OCI-LY3 (cell line): ENCODE measurements at regions not wholly inside any gene's neighbourhood (a gene's known extent, or its start where the extent isn't known, plus 50 kb on each side); places are given as distances from the start of the nearest gene placed in this dataset.

Experiments
- H2AFZ ChIP-seq: fragments of 200-600, 300-600 bp; shearing (Covaris generic); 2 replicates; pipeline ENCODE4 v1.6.0; 2014; ENCODE audit warnings: antibody characterized with exemption, low read depth, low read length
- H3K27ac ChIP-seq: fragments of 200-600, 300-600 bp; sonication (generic); 2 replicates; pipeline ENCODE4 v1.5.1; 2014; ENCODE audit warnings: mild to moderate bottlenecking, low read length, moderate library complexity, mixed read lengths
- H3K27me3 ChIP-seq: fragments of 200-600, 300-600 bp; sonication (generic); 2 replicates; pipeline ENCODE4 v1.6.1; 2014; ENCODE audit warnings: low read depth, low read length, mixed read lengths
- H3K36me3 ChIP-seq: fragments of 200-600, 300-600 bp; sonication (generic); replicated peaks from 2 replicates; pipeline ENCODE3; 2014; ENCODE audit warnings: low read depth, low read length, mixed read lengths
- H3K4me1 ChIP-seq: fragments of 300-600, 200-600 bp; sonication (generic); 2 replicates; pipeline ENCODE4 v1.6.1; 2014; ENCODE audit warnings: low read length, mixed read lengths
- H3K4me2 ChIP-seq: fragments of 200-600, 300-600 bp; sonication (generic); 2 replicates; pipeline ENCODE4 v1.6.1; 2014; ENCODE audit warnings: low read length, mixed read lengths
- H3K4me3 ChIP-seq: fragments of 300-600, 200-600 bp; sonication (generic); 2 replicates; pipeline ENCODE4 v1.5.1; 2014; ENCODE audit warnings: antibody characterized with exemption, mild to moderate bottlenecking, low read length, moderate library complexity
- H3K79me2 ChIP-seq: fragments of 300-600, 200-600 bp; shearing (Covaris generic); 2 replicates; pipeline ENCODE4 v1.6.1; 2014; ENCODE audit warnings: mild to moderate bottlenecking, low read length, mixed read lengths
- H3K9ac ChIP-seq: fragments of 300-600, 200-600 bp; shearing (Covaris generic); 2 replicates; pipeline ENCODE4 v1.6.0; 2014; ENCODE audit warnings: mild to moderate bottlenecking, low read length, moderate library complexity
- H3K9me3 ChIP-seq: fragments of 200-600, 300-600 bp; shearing (Covaris generic); 2 replicates; pipeline ENCODE4 v1.6.1; 2014; ENCODE audit warnings: low read length, mixed read lengths; ENCODE audit not compliant: insufficient read depth
- H4K20me1 ChIP-seq: fragments of 200-600, 300-600 bp; sonication (generic); 2 replicates; pipeline ENCODE4 v1.6.1; 2016; ENCODE audit warnings: low read length, mixed read lengths; ENCODE audit not compliant: insufficient read depth
- EZH2phosphoT487 ChIP-seq: fragments of 200-600 bp; shearing (Covaris generic); IDR thresholded peaks from 2 replicates; pipeline ENCODE4 v1.6.1; 2018; ENCODE audit warnings: antibody characterized with exemption, mixed run types, low read depth
- TF ChIP-seq, protein P1 (sequence below): fragments of 200-600, 300-600 bp; sonication (generic); IDR thresholded peaks from 2 replicates; pipeline ENCODE4 v1.5.1; 2014; ENCODE audit warnings: antibody characterized with exemption, low read length, low read depth

DNA sequence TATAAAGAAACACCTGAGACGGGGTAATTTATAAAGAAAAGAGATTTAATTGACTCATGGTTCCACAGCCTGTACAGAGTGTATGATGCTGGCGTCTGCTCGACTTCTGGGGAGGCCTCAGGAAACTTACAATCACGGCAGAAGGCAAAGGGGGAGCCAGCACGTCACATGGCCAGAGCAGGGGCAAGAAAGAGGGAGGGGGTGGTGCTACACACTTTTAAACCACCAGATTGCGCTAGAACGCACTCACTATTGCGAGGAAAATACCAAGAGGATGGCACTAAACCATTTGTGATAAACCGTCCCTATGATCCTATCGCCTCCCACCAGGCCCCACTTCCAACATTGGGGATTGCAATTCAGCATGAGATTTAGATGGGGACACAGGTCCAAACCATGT, 79.7 kb upstream of the CARD18 start:
- Histone ChIP-seq H3K79me2 (no peaks in the 10 kb centered on the region), H3K4me1 (peaks cover 12% of the 10 kb centered on the region), H3K36me3 (no peaks in the 10 kb centered on the region), H2AFZ (no peak overlapping the region), H3K27me3 (no peaks in the 10 kb centered on the region), H3K27ac (no peak overlapping the region), H3K4me2 (no peak overlapping the region), H3K9me3 (no peaks in the 10 kb centered on the region), H3K9ac (no peak overlapping the region), H4K20me1 (no peaks in the 10 kb centered on the region), H3K4me3 (no peak overlapping the region)
- TF ChIP-seq, protein P1, sequence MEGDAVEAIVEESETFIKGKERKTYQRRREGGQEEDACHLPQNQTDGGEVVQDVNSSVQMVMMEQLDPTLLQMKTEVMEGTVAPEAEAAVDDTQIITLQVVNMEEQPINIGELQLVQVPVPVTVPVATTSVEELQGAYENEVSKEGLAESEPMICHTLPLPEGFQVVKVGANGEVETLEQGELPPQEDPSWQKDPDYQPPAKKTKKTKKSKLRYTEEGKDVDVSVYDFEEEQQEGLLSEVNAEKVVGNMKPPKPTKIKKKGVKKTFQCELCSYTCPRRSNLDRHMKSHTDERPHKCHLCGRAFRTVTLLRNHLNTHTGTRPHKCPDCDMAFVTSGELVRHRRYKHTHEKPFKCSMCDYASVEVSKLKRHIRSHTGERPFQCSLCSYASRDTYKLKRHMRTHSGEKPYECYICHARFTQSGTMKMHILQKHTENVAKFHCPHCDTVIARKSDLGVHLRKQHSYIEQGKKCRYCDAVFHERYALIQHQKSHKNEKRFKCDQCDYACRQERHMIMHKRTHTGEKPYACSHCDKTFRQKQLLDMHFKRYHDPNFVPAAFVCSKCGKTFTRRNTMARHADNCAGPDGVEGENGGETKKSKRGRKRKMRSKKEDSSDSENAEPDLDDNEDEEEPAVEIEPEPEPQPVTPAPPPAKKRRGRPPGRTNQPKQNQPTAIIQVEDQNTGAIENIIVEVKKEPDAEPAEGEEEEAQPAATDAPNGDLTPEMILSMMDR = no peak
- TF ChIP-seq EZH2phosphoT487 = no peak

GRCh38 chr11:105215528-105215927, 76.0 kb upstream of the CARD18 start:
- no peak overlapping the region for H3K4me2 ChIP-seq
- H3K4me3 ChIP-seq = no peak overlapping the region
- no peak overlapping the region for H3K27ac ChIP-seq
- H3K36me3 ChIP-seq = no peaks in the 10 kb centered on the region
- no peaks in the 10 kb centered on the region for H3K79me2 ChIP-seq
- H2AFZ ChIP-seq = no peak overlapping the region
- H3K9ac ChIP-seq = no peak overlapping the region
- H3K27me3 ChIP-seq = no peaks in the 10 kb centered on the region
- peaks cover 9% of the 10 kb centered on the region for H3K4me1 ChIP-seq
- TF ChIP-seq EZH2phosphoT487 = no peak
- TF ChIP-seq, protein P1 = no peak
- no peaks in the 10 kb centered on the region for H4K20me1 ChIP-seq
- H3K9me3 ChIP-seq = no peaks in the 10 kb centered on the region

DNA sequence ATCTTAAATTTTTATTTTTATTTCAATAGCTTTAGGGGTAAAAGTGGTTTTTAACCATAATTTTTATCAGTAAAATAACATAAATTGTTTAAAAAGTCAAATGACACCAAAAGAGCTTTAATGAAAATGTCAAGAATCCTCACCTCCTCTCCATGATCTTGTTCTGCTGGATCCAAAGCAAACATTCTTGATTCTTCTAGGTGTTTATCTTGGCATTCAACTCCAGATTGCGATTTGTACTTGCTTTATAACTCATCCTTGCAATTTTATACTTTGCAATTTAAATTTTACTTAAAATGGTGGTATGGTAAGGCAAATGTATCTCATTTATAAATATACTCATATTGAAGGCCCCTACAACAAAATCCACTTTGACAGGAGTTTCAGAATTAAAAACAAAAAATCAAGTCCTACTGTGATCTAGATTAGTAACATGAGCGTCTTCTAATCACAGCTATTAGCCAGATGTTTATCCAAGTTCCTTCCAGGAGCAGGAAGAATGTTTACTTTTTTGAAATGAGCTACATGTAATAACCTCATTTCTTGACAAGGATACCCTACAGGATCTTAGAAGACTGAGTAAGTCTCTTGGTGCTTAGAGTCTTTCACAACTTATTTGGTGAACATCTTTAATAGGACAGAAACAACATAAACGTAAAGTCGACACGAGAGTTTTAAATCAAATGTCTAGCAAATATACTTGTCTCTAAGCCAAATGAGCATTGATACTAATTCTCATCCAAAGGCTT, 72.4 kb upstream of the CARD18 start:
- Histone ChIP-seq H4K20me1 (no peaks in the 10 kb centered on the region), H3K9me3 (no peaks in the 10 kb centered on the region), H3K27ac (no peak overlapping the region), H3K36me3 (peaks cover 2% of the 10 kb centered on the region), H3K4me1 (peaks cover 18% of the 10 kb centered on the region), H2AFZ (no peak overlapping the region), H3K27me3 (no peaks in the 10 kb centered on the region), H3K9ac (no peak overlapping the region), H3K4me3 (no peak overlapping the region), H3K4me2 (no peak overlapping the region), H3K79me2 (no peaks in the 10 kb centered on the region)
- no peak for TF ChIP-seq EZH2phosphoT487
- TF ChIP-seq, protein P1 = no peak

DNA sequence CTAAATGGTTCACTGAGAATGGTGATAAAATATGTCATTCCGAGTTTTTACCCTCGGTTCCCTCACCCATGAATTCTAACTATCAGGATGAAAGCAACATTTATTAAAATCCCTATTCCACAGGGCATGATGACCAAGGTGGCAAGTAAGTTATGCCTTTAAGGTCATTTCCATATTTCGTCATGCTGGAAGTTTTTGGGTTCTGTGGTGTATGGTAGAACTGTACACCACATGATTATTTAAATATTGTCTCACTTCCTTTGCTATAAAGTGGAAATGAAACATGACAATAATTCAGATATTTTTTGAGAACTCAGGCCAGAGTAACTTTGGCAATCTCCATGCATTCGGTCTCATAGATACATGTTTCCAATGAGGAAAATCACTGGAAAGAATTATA, 68.5 kb upstream of the CARD18 start:
- Histone ChIP-seq H3K4me1 (peaks cover 22% of the 10 kb centered on the region), H3K9me3 (no peaks in the 10 kb centered on the region), H4K20me1 (no peaks in the 10 kb centered on the region), H3K4me3 (no peak overlapping the region), H3K79me2 (no peaks in the 10 kb centered on the region), H2AFZ (peak overlapping the region; percentile 70; the same call in 1 of the 2 replicates), H3K9ac (no peak overlapping the region), H3K27me3 (no peaks in the 10 kb centered on the region), H3K4me2 (peak overlapping the region; percentile 33; the same call in 1 of the 2 replicates), H3K36me3 (peaks cover 2% of the 10 kb centered on the region), H3K27ac (peak overlapping the region; percentile 58)
- TF ChIP-seq EZH2phosphoT487 = no peak
- TF ChIP-seq, protein P1 = no peak
